ENCODE measurements at regions not wholly inside any gene's neighbourhood (a gene's known extent, or its start where the extent isn't known, plus 50 kb on each side); places are given as distances from the start of the nearest gene placed in this dataset.

GRCh38 chr11:106473089-106473722, 395.7 kb downstream of the AASDHPPT start:
- no peaks in the 10 kb centered on the region for H3K36me3 ChIP-seq (ENCODE audit: control insufficient read depth, insufficient read depth, low read length)
- TF ChIP-seq SIN3A (IDR thresholded peaks at IDR 0.05; ENCODE audit: borderline replicate concordance, insufficient read depth, low read depth, low read length) (no peak), TCF7L2 (IDR thresholded peaks at IDR 0.05; ENCODE audit: low read depth, low read length) (no peak), POLR2AphosphoS5 (IDR thresholded peaks at IDR 0.05; ENCODE audit: low read depth, low read length) (no peak), CTCF (IDR thresholded peaks at IDR 0.05) (no peak), REST (IDR thresholded peaks at IDR 0.05; ENCODE audit: insufficient read depth in 1 of 2, low read depth in 2 of 2, low read length in 1 of 2) (no peak)
- peaks cover 10% of the 10 kb centered on the region; the same call in 1 of the 2 replicates for H3K9me3 ChIP-seq (ENCODE audit: control insufficient read depth, insufficient read depth, low read depth, low read length)
- DNase-seq (ENCODE audit: low read depth, low spot score) (no peak), ATAC-seq (no peak)
- no peak overlapping the region for H3K4me3 ChIP-seq (ENCODE audit: low read depth in 2 of 2, low read length in 2 of 2)
- CTCF ChIA-PET: no interaction called here
- BruUV-seq (replicated peaks): no TSS peak
- POLR2A ChIA-PET: no interaction called here
- intact Hi-C loops (cut with micrococcal nuclease; ENCODE audit: unreplicated experiment) (loop anchor here (10.0 kb wide), 1 partner anchor 58 kb away; no protein-coding TSS in a partner anchor), in situ Hi-C loops (cut with HindIII; ENCODE audit: low pct_unique_long_range_greater_than_20kb, low sequenced_read_pairs) (no loop called here)
- no peaks in the 10 kb centered on the region for H3K4me1 ChIP-seq (ENCODE audit: control insufficient read depth, insufficient read depth, low read length)
- H3K27me3 ChIP-seq (ENCODE audit: control insufficient read depth, insufficient read depth, low read length): no peaks in the 10 kb centered on the region
- no peak overlapping the region for H3K27ac ChIP-seq (ENCODE audit: low read length)

- intact Hi-C loops (cut with micrococcal nuclease; ENCODE audit: unreplicated experiment): loop anchor here (10.0 kb wide), 1 partner anchor 59 kb away; no protein-coding TSS in a partner anchor
- CTCF ChIA-PET: no interaction called here
- H3K9me3 ChIP-seq (ENCODE audit: control insufficient read depth, insufficient read depth, low read depth, low read length): peaks cover 10% of the 10 kb centered on the region; the same call in 1 of the 2 replicates
Observed at GRCh38 chr11:106474274-106474673, 396.8 kb downstream of the AASDHPPT start.

More at GRCh38 chr11:106474274-106474673, 396.8 kb downstream of the AASDHPPT start:
- POLR2A ChIA-PET: interaction anchor here (0.6 kb wide), 1 partner anchor 744 kb away, joined by 3 read pairs; no protein-coding TSS in a partner anchor
- H3K27me3 ChIP-seq (ENCODE audit: control insufficient read depth, insufficient read depth, low read length): no peaks in the 10 kb centered on the region
- TF ChIP-seq SIN3A (IDR thresholded peaks at IDR 0.05; ENCODE audit: borderline replicate concordance, insufficient read depth, low read depth, low read length) (no peak), REST (IDR thresholded peaks at IDR 0.05; ENCODE audit: insufficient read depth in 1 of 2, low read depth in 2 of 2, low read length in 1 of 2) (no peak), TCF7L2 (IDR thresholded peaks at IDR 0.05; ENCODE audit: low read depth, low read length) (no peak)
- no peak overlapping the region for H3K4me3 ChIP-seq (ENCODE audit: low read depth in 2 of 2, low read length in 2 of 2)
- no peak for ATAC-seq
- no TSS peak for BruUV-seq (replicated peaks)
- in situ Hi-C loops (cut with HindIII; ENCODE audit: low pct_unique_long_range_greater_than_20kb, low sequenced_read_pairs): no loop called here
- H3K27ac ChIP-seq (ENCODE audit: low read length): no peak overlapping the region
- DNase-seq (ENCODE audit: low read depth, low spot score): no peak
- H3K36me3 ChIP-seq (ENCODE audit: control insufficient read depth, insufficient read depth, low read length): no peaks in the 10 kb centered on the region
- no peaks in the 10 kb centered on the region for H3K4me1 ChIP-seq (ENCODE audit: control insufficient read depth, insufficient read depth, low read length)
